SK-N-SH treated with all-trans-retinoic acid at 6 μM for 48 hours (cell line): ENCODE measurements at regions not wholly inside any gene's neighbourhood (a gene's known extent, or its start where the extent isn't known, plus 50 kb on each side); places are given as distances from the start of the nearest gene placed in this dataset.

Experiments
- ATAC-seq: fragments of 200-7000 bp; cut with Tn5 transposase; 3 replicates; pipeline ENCODE4 v1.9.1; 2020; ENCODE audit warnings: mild to moderate bottlenecking, moderate library complexity
- ARNTL ChIP-seq: fragments of 450-650 bp; formaldehyde crosslinking; IDR thresholded peaks from 2 replicates; pipeline ENCODE4 v1.5.0; 2020; ENCODE audit warnings: low read depth, mild to moderate bottlenecking, moderate library complexity, borderline replicate concordance
- BACH2 ChIP-seq: fragments of 250-450 bp; sonication (Bioruptor Pico); IDR thresholded peaks from 2 replicates; pipeline ENCODE4 v1.9.0; 2021; ENCODE audit warnings: mild to moderate bottlenecking, borderline replicate concordance
- ESRRG ChIP-seq: fragments of 250-450 bp; sonication (Bioruptor Pico); IDR thresholded peaks from 2 replicates; pipeline ENCODE4 v1.6.1; 2021; ENCODE audit warnings: mild to moderate bottlenecking
- GLIS3 ChIP-seq: fragments of 250-450 bp; sonication (Bioruptor Pico); IDR thresholded peaks from 2 replicates; pipeline ENCODE4 v1.5.0; 2020; ENCODE audit warnings: mild to moderate bottlenecking, moderate library complexity
- ISL1 ChIP-seq: fragments of 250-450 bp; sonication (Bioruptor Pico); IDR thresholded peaks from 2 replicates; pipeline ENCODE4 v2.1.2; 2022; ENCODE audit warnings: mild to moderate bottlenecking, moderate library complexity
- OSR1 ChIP-seq: fragments of 250-450 bp; sonication (Bioruptor Pico); IDR thresholded peaks from 2 replicates; pipeline ENCODE4 v1.8.0; 2022; ENCODE audit warnings: moderate library complexity, mild to moderate bottlenecking, inconsistent platforms
- PPARA ChIP-seq: fragments of 250-450 bp; sonication (Bioruptor Pico); IDR thresholded peaks from 2 replicates; pipeline ENCODE4 v1.5.0; 2020; ENCODE audit warnings: mild to moderate bottlenecking, borderline replicate concordance
- RARB ChIP-seq: fragments of 250-450 bp; sonication (Bioruptor Pico); IDR thresholded peaks from 2 replicates; pipeline ENCODE4 v1.8.0; 2021; ENCODE audit warnings: mild to moderate bottlenecking, moderate library complexity
- SNAI2 ChIP-seq: fragments of 250-450 bp; sonication (Bioruptor Pico); IDR thresholded peaks from 2 replicates; pipeline ENCODE4 v1.5.0; 2020; ENCODE audit warnings: mild to moderate bottlenecking, moderate library complexity
- TOX ChIP-seq: fragments of 250-450 bp; sonication (Bioruptor Pico); IDR thresholded peaks from 2 replicates; pipeline ENCODE4 v1.8.0; 2021; ENCODE audit warnings: mild to moderate bottlenecking, moderate library complexity, borderline replicate concordance
- ZC3H10 ChIP-seq: fragments of 250-450 bp; sonication (Bioruptor Pico); IDR thresholded peaks from 2 replicates; pipeline ENCODE4 v1.5.1; 2021; ENCODE audit warnings: mild to moderate bottlenecking, moderate library complexity
- ZFP3 ChIP-seq: fragments of 250-450 bp; sonication (Bioruptor Pico); IDR thresholded peaks from 2 replicates; pipeline ENCODE4 v1.5.0; 2020; ENCODE audit warnings: mild to moderate bottlenecking, moderate library complexity
- ZFP30 ChIP-seq: fragments of 450-650 bp; formaldehyde crosslinking; IDR thresholded peaks from 2 replicates; pipeline ENCODE4 v1.5.0; 2022; ENCODE audit warnings: mild to moderate bottlenecking, moderate library complexity
- ZNF70 ChIP-seq: fragments of 450-650 bp; formaldehyde crosslinking; IDR thresholded peaks from 2 replicates; pipeline ENCODE4 v1.5.0; 2020; ENCODE audit warnings: mild to moderate bottlenecking, moderate library complexity
- ZNF8 ChIP-seq: fragments of 450-650 bp; formaldehyde crosslinking; IDR thresholded peaks from 2 replicates; pipeline ENCODE4 v1.5.0; 2020; ENCODE audit warnings: mild to moderate bottlenecking, moderate library complexity
- TF ChIP-seq, protein P1 (sequence below): fragments of 250-450 bp; sonication (Bioruptor Pico); IDR thresholded peaks from 2 replicates; pipeline ENCODE4 v1.5.0; 2020; ENCODE audit warnings: mild to moderate bottlenecking, moderate library complexity
- TF ChIP-seq, protein P2 (sequence below): fragments of 250-450 bp; sonication (Bioruptor Pico); IDR thresholded peaks from 2 replicates; pipeline ENCODE4 v1.8.0; 2020; ENCODE audit warnings: mild to moderate bottlenecking, moderate library complexity, borderline replicate concordance
- TF ChIP-seq, protein P3 (sequence below): fragments of 250-450 bp; sonication (Bioruptor Pico); IDR thresholded peaks from 2 replicates; pipeline ENCODE4 v1.5.1; 2020; ENCODE audit warnings: low read depth, mild to moderate bottlenecking, moderate library complexity
- TF ChIP-seq, protein P4 (sequence below): fragments of 250-450 bp; sonication (Bioruptor Pico); IDR thresholded peaks from 2 replicates; pipeline ENCODE4 v1.5.1; 2021; ENCODE audit warnings: mild to moderate bottlenecking, moderate library complexity

DNA sequence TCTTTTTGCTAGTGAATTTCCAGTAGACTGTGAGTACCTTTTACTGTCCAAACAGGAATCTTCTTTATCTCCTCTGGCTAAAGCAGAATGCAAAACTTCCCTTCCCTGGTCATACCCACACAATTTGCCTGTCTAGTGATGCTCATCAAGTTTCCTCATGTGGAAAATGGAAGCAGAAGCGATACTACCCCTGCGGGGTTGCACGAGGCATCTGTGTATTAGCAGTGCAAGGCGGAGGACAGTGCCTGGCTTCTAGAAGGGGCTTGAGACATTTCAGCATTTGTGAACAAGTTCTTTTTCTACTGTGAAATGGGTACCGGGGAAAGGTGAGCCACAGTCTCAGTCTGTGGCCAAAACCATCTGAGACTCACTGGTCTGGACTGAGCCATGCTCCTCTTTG lies 340.9 kb downstream of the AACS start:
- TF ChIP-seq ZFP30 (CRISPR knock-in tag), result no peak
- no peak for TF ChIP-seq BACH2 (CRISPR knock-in tag)
- TF ChIP-seq, protein P1, sequence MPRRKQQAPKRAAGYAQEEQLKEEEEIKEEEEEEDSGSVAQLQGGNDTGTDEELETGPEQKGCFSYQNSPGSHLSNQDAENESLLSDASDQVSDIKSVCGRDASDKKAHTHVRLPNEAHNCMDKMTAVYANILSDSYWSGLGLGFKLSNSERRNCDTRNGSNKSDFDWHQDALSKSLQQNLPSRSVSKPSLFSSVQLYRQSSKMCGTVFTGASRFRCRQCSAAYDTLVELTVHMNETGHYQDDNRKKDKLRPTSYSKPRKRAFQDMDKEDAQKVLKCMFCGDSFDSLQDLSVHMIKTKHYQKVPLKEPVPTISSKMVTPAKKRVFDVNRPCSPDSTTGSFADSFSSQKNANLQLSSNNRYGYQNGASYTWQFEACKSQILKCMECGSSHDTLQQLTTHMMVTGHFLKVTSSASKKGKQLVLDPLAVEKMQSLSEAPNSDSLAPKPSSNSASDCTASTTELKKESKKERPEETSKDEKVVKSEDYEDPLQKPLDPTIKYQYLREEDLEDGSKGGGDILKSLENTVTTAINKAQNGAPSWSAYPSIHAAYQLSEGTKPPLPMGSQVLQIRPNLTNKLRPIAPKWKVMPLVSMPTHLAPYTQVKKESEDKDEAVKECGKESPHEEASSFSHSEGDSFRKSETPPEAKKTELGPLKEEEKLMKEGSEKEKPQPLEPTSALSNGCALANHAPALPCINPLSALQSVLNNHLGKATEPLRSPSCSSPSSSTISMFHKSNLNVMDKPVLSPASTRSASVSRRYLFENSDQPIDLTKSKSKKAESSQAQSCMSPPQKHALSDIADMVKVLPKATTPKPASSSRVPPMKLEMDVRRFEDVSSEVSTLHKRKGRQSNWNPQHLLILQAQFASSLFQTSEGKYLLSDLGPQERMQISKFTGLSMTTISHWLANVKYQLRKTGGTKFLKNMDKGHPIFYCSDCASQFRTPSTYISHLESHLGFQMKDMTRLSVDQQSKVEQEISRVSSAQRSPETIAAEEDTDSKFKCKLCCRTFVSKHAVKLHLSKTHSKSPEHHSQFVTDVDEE (CRISPR knock-in tag), result no peak
- TF ChIP-seq, protein P2, sequence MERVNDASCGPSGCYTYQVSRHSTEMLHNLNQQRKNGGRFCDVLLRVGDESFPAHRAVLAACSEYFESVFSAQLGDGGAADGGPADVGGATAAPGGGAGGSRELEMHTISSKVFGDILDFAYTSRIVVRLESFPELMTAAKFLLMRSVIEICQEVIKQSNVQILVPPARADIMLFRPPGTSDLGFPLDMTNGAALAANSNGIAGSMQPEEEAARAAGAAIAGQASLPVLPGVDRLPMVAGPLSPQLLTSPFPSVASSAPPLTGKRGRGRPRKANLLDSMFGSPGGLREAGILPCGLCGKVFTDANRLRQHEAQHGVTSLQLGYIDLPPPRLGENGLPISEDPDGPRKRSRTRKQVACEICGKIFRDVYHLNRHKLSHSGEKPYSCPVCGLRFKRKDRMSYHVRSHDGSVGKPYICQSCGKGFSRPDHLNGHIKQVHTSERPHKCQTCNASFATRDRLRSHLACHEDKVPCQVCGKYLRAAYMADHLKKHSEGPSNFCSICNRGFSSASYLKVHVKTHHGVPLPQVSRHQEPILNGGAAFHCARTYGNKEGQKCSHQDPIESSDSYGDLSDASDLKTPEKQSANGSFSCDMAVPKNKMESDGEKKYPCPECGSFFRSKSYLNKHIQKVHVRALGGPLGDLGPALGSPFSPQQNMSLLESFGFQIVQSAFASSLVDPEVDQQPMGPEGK, result no peak
- TF ChIP-seq GLIS3 (CRISPR knock-in tag), result no peak
- TF ChIP-seq, all 23 proteins: peak for 0
- ATAC-seq, result no peak

DNA sequence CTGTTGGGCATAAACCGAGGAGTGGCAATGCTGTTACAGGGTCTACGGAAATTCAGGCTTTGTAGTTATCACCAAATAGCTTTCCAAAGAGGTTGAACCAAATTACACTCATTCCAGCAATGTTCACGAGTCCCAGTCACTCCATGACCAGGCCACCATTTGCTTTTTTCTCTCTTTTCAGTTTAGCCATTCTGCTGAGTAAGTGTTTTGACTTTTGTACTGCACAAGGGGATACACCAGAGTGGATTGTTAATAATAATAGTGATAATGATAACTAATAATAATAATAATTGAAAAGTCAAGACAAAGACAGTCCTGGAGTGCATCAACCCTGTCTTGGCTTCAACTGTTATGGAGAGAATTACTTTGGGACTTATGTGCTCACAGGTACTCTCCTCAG lies 343.5 kb downstream of the AACS start:
- TF ChIP-seq OSR1 (CRISPR knock-in tag), result no peak
- TF ChIP-seq GLIS3 (CRISPR knock-in tag), result no peak
- TF ChIP-seq ZC3H10 (CRISPR knock-in tag), result no peak
- TF ChIP-seq, protein P1 (CRISPR knock-in tag), result no peak
- no peak for TF ChIP-seq ARNTL (CRISPR knock-in tag)
- TF ChIP-seq, protein P2, result no peak
- TF ChIP-seq ZNF8 (CRISPR knock-in tag), result no peak
- no peak for ATAC-seq

DNA sequence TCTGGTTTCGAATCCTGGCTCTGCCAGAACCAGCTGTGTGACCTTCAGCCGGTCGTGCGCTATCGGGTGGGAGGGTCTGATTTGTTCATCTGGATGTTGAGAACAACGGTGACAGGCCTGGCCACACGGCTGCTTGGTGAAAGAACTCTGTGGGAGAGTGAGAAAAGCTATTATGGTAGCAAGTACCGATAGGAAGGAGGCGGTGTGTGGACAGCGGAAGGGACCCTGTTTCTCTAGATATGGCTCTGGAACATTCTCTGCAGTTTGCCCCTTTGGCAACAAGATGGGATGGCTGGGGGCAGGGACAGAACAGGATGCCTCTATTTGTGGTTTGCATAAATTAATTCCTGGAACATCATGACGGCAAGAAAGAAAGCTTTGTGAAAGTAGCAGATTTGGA lies 347.3 kb downstream of the AACS start:
- no peak for TF ChIP-seq SNAI2 (CRISPR knock-in tag)
- TF ChIP-seq, protein P3, sequence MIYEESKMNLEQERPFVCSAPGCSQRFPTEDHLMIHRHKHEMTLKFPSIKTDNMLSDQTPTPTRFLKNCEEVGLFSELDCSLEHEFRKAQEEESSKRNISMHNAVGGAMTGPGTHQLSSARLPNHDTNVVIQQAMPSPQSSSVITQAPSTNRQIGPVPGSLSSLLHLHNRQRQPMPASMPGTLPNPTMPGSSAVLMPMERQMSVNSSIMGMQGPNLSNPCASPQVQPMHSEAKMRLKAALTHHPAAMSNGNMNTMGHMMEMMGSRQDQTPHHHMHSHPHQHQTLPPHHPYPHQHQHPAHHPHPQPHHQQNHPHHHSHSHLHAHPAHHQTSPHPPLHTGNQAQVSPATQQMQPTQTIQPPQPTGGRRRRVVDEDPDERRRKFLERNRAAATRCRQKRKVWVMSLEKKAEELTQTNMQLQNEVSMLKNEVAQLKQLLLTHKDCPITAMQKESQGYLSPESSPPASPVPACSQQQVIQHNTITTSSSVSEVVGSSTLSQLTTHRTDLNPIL (CRISPR knock-in tag), result no peak
- TF ChIP-seq ZFP3 (CRISPR knock-in tag), result no peak
- TF ChIP-seq ESRRG (CRISPR knock-in tag), result no peak
- ATAC-seq, result no peak

DNA sequence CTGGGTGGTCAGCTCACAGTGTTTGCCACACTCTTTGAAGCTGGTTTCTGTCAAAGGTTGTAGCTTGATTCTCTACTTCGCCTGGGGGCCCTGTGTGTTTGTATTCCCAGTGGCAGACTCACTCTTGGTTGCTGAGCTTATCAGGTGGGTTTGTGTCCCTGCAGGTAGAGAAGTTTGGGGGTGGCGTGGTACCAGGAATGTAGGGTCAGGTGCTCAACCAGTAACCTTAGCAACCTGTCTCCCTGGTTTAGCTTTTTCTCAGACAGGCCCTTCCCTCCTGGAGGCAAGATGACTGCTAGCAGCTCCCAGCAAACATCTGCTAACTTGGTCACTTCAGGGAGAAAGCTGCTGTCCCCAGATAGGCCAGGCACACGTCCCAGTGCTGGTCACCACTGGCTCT lies 352.2 kb downstream of the AACS start:
- no peak for ATAC-seq
- TF ChIP-seq, protein P3 (CRISPR knock-in tag), result no peak
- TF ChIP-seq, protein P2, result no peak
- TF ChIP-seq PPARA (CRISPR knock-in tag) (no peak), SNAI2 (CRISPR knock-in tag) (no peak), GLIS3 (CRISPR knock-in tag) (no peak), ZNF70 (CRISPR knock-in tag) (no peak), RARB (CRISPR knock-in tag) (no peak), ISL1 (CRISPR knock-in tag) (no peak), ESRRG (CRISPR knock-in tag) (no peak), ARNTL (CRISPR knock-in tag) (no peak), TOX (no peak)
- TF ChIP-seq, protein P4, sequence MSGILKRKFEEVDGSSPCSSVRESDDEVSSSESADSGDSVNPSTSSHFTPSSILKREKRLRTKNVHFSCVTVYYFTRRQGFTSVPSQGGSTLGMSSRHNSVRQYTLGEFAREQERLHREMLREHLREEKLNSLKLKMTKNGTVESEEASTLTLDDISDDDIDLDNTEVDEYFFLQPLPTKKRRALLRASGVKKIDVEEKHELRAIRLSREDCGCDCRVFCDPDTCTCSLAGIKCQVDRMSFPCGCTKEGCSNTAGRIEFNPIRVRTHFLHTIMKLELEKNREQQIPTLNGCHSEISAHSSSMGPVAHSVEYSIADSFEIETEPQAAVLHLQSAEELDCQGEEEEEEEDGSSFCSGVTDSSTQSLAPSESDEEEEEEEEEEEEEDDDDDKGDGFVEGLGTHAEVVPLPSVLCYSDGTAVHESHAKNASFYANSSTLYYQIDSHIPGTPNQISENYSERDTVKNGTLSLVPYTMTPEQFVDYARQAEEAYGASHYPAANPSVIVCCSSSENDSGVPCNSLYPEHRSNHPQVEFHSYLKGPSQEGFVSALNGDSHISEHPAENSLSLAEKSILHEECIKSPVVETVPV (CRISPR knock-in tag), result no peak
